Adrenal gland (tissue), 5 donors: ENCODE measurements at regions not wholly inside any gene's neighbourhood (a gene's known extent, or its start where the extent isn't known, plus 50 kb on each side); places are given as distances from the start of the nearest gene placed in this dataset.

Experiments
- POLR2A ChIP-seq, 2 donors: fragments of 450-650 bp; IDR thresholded peaks; one replicate each; pipeline ENCODE4 v1.6.1; 2017; ENCODE audit warnings: antibody characterized with exemption in 2 of 2, mild to moderate bottlenecking in 2 of 2, moderate library complexity in 1 of 2
- TF ChIP-seq, protein P1 (sequence below), 6 experiments: fragments of 450-650 bp in 4 of 6; fragments of 200-600 bp in 2 of 6; sonication (generic) in 1 of 6; IDR thresholded peaks; 1 replicate in 5 of 6; 2 replicates in 1 of 6; pipeline versions ENCODE4 v1.5.1 to v1.8.0; 2016 to 2021; ENCODE audit warnings: antibody characterized with exemption in 6 of 6, mild to moderate bottlenecking in 2 of 6, moderate library complexity in 1 of 6
- donor health status: DM: no; HTN: no; CAD: no.

DNA sequence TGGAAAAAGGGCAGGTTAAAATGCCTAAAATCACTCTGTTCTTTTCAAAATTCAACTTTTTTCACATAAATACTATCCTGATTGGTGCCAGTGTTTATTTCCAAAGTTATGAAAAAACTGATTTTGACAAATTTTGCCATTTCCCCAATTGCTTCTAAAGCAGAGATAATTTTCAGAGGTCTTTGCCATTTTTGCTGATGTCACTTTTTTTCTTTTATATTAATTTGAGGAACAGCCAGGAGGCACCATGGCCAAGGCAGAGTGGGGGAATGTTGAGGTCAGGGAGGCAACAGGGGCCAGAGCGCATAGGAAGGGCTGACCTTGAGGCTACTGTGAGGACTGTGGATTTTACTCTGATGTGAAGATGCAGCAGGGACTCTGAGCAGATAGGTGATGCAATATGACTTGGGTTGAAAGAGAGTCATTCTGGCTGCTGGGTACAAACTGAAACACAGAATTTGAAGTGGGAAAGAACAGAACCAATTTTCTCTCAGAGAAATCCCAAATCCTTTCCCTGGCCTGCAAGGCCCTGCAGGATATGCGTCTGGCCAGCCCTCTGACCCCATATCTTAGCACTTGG is 75.1 kb upstream of the LDAH start:
- TF ChIP-seq, protein P1, sequence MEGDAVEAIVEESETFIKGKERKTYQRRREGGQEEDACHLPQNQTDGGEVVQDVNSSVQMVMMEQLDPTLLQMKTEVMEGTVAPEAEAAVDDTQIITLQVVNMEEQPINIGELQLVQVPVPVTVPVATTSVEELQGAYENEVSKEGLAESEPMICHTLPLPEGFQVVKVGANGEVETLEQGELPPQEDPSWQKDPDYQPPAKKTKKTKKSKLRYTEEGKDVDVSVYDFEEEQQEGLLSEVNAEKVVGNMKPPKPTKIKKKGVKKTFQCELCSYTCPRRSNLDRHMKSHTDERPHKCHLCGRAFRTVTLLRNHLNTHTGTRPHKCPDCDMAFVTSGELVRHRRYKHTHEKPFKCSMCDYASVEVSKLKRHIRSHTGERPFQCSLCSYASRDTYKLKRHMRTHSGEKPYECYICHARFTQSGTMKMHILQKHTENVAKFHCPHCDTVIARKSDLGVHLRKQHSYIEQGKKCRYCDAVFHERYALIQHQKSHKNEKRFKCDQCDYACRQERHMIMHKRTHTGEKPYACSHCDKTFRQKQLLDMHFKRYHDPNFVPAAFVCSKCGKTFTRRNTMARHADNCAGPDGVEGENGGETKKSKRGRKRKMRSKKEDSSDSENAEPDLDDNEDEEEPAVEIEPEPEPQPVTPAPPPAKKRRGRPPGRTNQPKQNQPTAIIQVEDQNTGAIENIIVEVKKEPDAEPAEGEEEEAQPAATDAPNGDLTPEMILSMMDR (IDR thresholded peaks at IDR 0.05), result no peak
- TF ChIP-seq POLR2A (IDR thresholded peaks at IDR 0.05), result no peak
